ENCODE measurements at regions not wholly inside any gene's neighbourhood (a gene's known extent, or its start where the extent isn't known, plus 50 kb on each side); places are given as distances from the start of the nearest gene placed in this dataset.
"Not testable (repeated sequence)": the region's sequence is repeated elsewhere in the genome, so short reads cannot be mapped to it uniquely, and the experiment has no call there.

DNA sequence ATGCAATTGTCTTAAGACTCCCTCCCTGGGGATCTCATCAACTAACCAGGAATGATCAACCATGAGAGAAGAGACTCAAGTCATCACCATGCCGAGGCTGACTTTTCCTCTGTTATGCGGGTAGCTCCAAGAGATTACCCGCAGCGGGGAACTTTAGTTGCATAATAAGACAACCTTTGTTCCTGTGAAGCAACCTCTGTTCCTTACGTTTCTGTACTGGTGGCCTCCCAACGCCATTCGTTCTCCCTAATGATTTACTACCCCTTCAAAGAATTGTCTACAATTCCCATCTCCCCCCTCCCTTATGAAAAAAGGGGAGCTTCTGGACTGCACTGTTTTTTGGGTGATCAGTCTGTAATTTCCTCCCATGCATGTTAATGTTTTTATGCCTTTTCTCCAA, 66.1 kb upstream of the LRPPRC start:
- 0 out of 2 replicates have a peak, but pooled peaks cover 2% of the 10 kb centered on the region for H3K9me3 ChIP-seq
- H3K4me3 ChIP-seq (ENCODE audit: low read depth, low read length), result no peak overlapping the region
- intact Hi-C loops (cut with micrococcal nuclease; ENCODE audit: unreplicated experiment), result no loop called here
- H3K27me3 ChIP-seq (replicated peaks; ENCODE audit: control insufficient read depth, insufficient read depth, low read length), result no peaks in the 10 kb centered on the region
- peak; percentile 43 to 46 for DNase-seq
- ChIA-PET POLR2A (no interaction called here), CTCF (interaction anchor here (0.9 kb wide), 1 partner anchor 26 kb away, joined by 3 read pairs; no protein-coding TSS in a partner anchor)
- H3K9me3 Mint-ChIP-seq (ENCODE audit: unreplicated experiment), result peaks cover 8% of the 10 kb centered on the region
- no peaks in the 10 kb centered on the region for H3K36me3 ChIP-seq (ENCODE audit: control insufficient read depth, insufficient read depth, low read length)
- no TSS peak for BruUV-seq (replicated peaks)
- no peaks in the 10 kb centered on the region for H3K27me3 Mint-ChIP-seq (ENCODE audit: insufficient read depth, unreplicated experiment)
- TF ChIP-seq, protein P1, sequence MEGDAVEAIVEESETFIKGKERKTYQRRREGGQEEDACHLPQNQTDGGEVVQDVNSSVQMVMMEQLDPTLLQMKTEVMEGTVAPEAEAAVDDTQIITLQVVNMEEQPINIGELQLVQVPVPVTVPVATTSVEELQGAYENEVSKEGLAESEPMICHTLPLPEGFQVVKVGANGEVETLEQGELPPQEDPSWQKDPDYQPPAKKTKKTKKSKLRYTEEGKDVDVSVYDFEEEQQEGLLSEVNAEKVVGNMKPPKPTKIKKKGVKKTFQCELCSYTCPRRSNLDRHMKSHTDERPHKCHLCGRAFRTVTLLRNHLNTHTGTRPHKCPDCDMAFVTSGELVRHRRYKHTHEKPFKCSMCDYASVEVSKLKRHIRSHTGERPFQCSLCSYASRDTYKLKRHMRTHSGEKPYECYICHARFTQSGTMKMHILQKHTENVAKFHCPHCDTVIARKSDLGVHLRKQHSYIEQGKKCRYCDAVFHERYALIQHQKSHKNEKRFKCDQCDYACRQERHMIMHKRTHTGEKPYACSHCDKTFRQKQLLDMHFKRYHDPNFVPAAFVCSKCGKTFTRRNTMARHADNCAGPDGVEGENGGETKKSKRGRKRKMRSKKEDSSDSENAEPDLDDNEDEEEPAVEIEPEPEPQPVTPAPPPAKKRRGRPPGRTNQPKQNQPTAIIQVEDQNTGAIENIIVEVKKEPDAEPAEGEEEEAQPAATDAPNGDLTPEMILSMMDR (IDR thresholded peaks at IDR 0.05; ENCODE audit: insufficient read depth in 1 of 2, low read depth in 1 of 2, low read length in 1 of 2, severe bottlenecking in 1 of 2, unreplicated experiment in 1 of 2), result no peak
- no peaks in the 10 kb centered on the region for H3K36me3 Mint-ChIP-seq (ENCODE audit: insufficient read depth, unreplicated experiment)
- peaks cover 5% of the 10 kb centered on the region; the same call in 1 of the 2 replicates for H3K4me1 ChIP-seq
- peaks cover 6% of the 10 kb centered on the region for H3K4me1 Mint-ChIP-seq (ENCODE audit: low read depth, unreplicated experiment)
- H3K27ac Mint-ChIP-seq (ENCODE audit: unreplicated experiment), result no peak overlapping the region
- no peak overlapping the region for H3K4me3 Mint-ChIP-seq (ENCODE audit: unreplicated experiment)

DNA sequence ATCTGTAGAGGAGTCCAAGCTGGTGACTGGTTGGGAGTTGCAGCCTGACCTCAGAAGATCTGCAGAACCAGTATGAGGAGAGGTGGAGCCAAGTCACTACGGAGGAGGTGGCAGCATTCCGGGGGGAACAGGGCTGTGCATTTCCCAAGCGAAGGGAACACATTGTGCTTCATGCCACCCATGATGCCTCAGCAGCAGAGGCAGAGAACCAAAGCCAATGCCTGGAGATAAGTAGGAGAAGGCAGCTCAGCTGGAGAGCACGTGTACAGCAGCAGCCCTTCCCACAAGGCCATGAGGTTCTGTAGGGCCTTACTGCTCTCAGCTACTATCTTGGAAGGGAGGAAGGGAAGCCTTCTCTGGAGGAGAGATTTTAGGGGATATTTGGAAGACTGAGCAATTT, 67.2 kb upstream of the LRPPRC start:
- BruUV-seq (replicated peaks), result no TSS peak
- Histone ChIP-seq H3K9me3 (0 out of 2 replicates have a peak, but pooled peaks cover 2% of the 10 kb centered on the region), H3K4me3 (ENCODE audit: low read depth, low read length) (no peak overlapping the region), H3K36me3 (ENCODE audit: control insufficient read depth, insufficient read depth, low read length) (no peaks in the 10 kb centered on the region), H3K4me1 (peaks cover 5% of the 10 kb centered on the region; the same call in 1 of the 2 replicates), H3K27me3 (replicated peaks; ENCODE audit: control insufficient read depth, insufficient read depth, low read length) (no peaks in the 10 kb centered on the region)
- no peaks in the 10 kb centered on the region for H3K27me3 Mint-ChIP-seq (ENCODE audit: insufficient read depth, unreplicated experiment)
- H3K27ac Mint-ChIP-seq (ENCODE audit: unreplicated experiment), result no peak overlapping the region
- no peaks in the 10 kb centered on the region for H3K36me3 Mint-ChIP-seq (ENCODE audit: insufficient read depth, unreplicated experiment)
- H3K4me1 Mint-ChIP-seq (ENCODE audit: low read depth, unreplicated experiment), result peaks cover 6% of the 10 kb centered on the region
- intact Hi-C loops (cut with micrococcal nuclease; ENCODE audit: unreplicated experiment), result no loop called here
- CTCF ChIA-PET, result interaction anchor here (0.7 to 0.9 kb wide), 2 partner anchors 12 to 25 kb away, joined by 3 to 5 read pairs; no protein-coding TSS in a partner anchor
- TF ChIP-seq, protein P1 (IDR thresholded peaks at IDR 0.05; ENCODE audit: insufficient read depth in 1 of 2, low read depth in 1 of 2, low read length in 1 of 2, severe bottlenecking in 1 of 2, unreplicated experiment in 1 of 2), result no peak
- POLR2A ChIA-PET, result no interaction called here
- H3K9me3 Mint-ChIP-seq (ENCODE audit: unreplicated experiment), result peaks cover 8% of the 10 kb centered on the region
- DNase-seq, result no peak
- no peak overlapping the region for H3K4me3 Mint-ChIP-seq (ENCODE audit: unreplicated experiment)

DNA sequence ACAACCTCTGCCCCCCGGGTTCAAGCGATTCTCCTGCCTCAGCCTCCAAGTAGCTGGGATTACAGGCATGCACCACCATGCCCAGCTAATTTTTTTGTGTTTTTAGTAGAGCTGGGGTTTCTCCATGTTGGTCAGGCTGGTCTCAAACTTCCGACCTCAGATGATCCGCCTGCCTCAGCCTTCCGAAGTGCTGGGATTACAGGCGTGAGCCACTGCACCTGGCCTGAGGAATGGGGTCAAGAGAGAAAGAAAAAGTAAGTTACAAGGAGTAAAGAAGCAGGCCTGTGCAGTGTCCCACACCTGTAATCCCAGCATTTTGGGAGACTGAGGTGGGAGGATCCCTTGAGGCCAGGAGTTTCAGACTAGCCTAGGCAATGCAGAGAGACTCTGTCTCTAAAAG, 68.5 kb upstream of the LRPPRC start:
- intact Hi-C loops (cut with micrococcal nuclease; ENCODE audit: unreplicated experiment); H3K36me3 ChIP-seq (ENCODE audit: control insufficient read depth, insufficient read depth, low read length); H3K4me3 ChIP-seq (ENCODE audit: low read depth, low read length); DNase-seq; H3K9me3 ChIP-seq; H3K36me3 Mint-ChIP-seq (ENCODE audit: insufficient read depth, unreplicated experiment); H3K4me3 Mint-ChIP-seq (ENCODE audit: unreplicated experiment); CTCF ChIA-PET; BruUV-seq (replicated peaks); H3K4me1 ChIP-seq; H3K27ac Mint-ChIP-seq (ENCODE audit: unreplicated experiment); H3K4me1 Mint-ChIP-seq (ENCODE audit: low read depth, unreplicated experiment); H3K27me3 ChIP-seq (replicated peaks; ENCODE audit: control insufficient read depth, insufficient read depth, low read length); H3K27me3 Mint-ChIP-seq (ENCODE audit: insufficient read depth, unreplicated experiment); POLR2A ChIA-PET: not testable (repeated sequence)
- peaks cover 15% of the 10 kb centered on the region for H3K9me3 Mint-ChIP-seq (ENCODE audit: unreplicated experiment)

DNA sequence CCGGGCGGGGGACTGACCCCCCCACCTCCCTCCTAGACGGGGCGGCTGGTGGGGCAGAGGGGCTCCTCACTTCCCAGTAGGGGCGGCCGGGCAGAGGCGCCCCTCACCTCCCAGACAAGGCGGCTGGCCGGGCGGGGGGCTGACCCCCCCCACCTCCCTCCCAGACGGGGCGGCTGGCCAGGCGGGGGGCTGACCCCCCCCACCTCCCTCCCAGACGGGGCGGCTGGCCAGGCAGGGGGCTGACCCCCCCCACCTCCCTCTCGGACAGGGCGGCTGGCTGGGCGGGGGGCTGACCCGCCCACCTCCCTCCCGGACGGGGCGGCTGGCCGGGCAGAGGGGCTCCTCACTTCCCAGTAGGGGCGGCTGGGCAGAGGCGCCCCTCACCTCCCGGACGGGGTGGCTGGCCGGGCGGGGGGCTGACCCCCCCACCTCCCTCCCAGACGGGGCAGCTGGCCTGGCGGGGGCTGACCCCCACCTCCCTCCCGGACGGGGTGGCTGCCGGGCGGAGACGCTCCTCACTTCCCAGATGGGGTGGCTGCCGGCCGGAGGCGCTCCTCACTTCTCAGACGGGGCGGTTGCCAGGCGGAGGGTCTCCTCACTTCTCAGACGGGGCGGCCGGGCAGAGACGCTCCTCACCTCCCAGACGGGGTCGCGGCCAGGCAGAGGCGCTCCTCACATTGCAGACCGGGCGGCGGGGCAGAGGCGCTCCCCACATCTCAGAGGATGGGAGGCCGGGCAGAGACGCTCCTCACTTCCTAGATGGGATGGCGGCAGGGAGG, 71.4 kb upstream of the LRPPRC start:
- H3K4me3 Mint-ChIP-seq (ENCODE audit: unreplicated experiment); H3K4me1 Mint-ChIP-seq (ENCODE audit: low read depth, unreplicated experiment); POLR2A ChIA-PET; H3K27me3 Mint-ChIP-seq (ENCODE audit: insufficient read depth, unreplicated experiment); H3K36me3 Mint-ChIP-seq (ENCODE audit: insufficient read depth, unreplicated experiment); H3K4me3 ChIP-seq (ENCODE audit: low read depth, low read length); H3K27me3 ChIP-seq (replicated peaks; ENCODE audit: control insufficient read depth, insufficient read depth, low read length); H3K9me3 ChIP-seq; H3K4me1 ChIP-seq; H3K27ac Mint-ChIP-seq (ENCODE audit: unreplicated experiment); CTCF ChIA-PET; DNase-seq; BruUV-seq (replicated peaks); intact Hi-C loops (cut with micrococcal nuclease; ENCODE audit: unreplicated experiment); H3K36me3 ChIP-seq (ENCODE audit: control insufficient read depth, insufficient read depth, low read length): not testable (repeated sequence)
- H3K9me3 Mint-ChIP-seq (ENCODE audit: unreplicated experiment), result peaks cover 15% of the 10 kb centered on the region

DNA sequence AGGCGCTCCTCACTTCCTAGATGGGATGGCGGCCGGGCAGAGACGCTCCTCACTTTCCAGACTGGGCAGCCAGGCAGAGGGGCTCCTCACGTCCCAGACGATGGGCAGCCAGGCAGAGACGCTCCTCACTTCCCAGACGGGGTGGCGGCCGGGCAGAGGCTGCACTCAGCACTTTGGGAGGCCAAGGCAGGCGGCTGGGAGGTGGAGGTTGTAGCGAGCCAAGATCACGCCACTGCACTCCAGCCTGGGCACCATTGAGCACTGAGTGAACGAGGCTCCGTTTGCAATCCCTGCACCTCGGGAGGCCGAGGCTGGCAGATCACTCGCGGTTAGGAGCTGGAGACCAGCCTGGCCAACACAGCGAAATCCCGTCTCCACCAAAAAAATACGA, 72.0 kb upstream of the LRPPRC start:
- H3K36me3 ChIP-seq (ENCODE audit: control insufficient read depth, insufficient read depth, low read length); H3K4me1 Mint-ChIP-seq (ENCODE audit: low read depth, unreplicated experiment); CTCF ChIA-PET; BruUV-seq (replicated peaks); H3K27me3 Mint-ChIP-seq (ENCODE audit: insufficient read depth, unreplicated experiment); H3K4me1 ChIP-seq; H3K27me3 ChIP-seq (replicated peaks; ENCODE audit: control insufficient read depth, insufficient read depth, low read length); H3K9me3 ChIP-seq; H3K36me3 Mint-ChIP-seq (ENCODE audit: insufficient read depth, unreplicated experiment); H3K4me3 Mint-ChIP-seq (ENCODE audit: unreplicated experiment); DNase-seq; intact Hi-C loops (cut with micrococcal nuclease; ENCODE audit: unreplicated experiment); POLR2A ChIA-PET; H3K4me3 ChIP-seq (ENCODE audit: low read depth, low read length); H3K27ac Mint-ChIP-seq (ENCODE audit: unreplicated experiment): not testable (repeated sequence)
- H3K9me3 Mint-ChIP-seq (ENCODE audit: unreplicated experiment), result peaks cover 13% of the 10 kb centered on the region

Data from Caco-2 (cell line).